ENCODE measurements at regions not wholly inside any gene's neighbourhood (a gene's known extent, or its start where the extent isn't known, plus 50 kb on each side); places are given as distances from the start of the nearest gene placed in this dataset.

GRCh38 chr4:126414741-126415140, 1100.0 kb downstream of the FAT4 start:
- TF ChIP-seq, protein P1, sequence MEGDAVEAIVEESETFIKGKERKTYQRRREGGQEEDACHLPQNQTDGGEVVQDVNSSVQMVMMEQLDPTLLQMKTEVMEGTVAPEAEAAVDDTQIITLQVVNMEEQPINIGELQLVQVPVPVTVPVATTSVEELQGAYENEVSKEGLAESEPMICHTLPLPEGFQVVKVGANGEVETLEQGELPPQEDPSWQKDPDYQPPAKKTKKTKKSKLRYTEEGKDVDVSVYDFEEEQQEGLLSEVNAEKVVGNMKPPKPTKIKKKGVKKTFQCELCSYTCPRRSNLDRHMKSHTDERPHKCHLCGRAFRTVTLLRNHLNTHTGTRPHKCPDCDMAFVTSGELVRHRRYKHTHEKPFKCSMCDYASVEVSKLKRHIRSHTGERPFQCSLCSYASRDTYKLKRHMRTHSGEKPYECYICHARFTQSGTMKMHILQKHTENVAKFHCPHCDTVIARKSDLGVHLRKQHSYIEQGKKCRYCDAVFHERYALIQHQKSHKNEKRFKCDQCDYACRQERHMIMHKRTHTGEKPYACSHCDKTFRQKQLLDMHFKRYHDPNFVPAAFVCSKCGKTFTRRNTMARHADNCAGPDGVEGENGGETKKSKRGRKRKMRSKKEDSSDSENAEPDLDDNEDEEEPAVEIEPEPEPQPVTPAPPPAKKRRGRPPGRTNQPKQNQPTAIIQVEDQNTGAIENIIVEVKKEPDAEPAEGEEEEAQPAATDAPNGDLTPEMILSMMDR (IDR thresholded peaks at IDR 0.05; ENCODE audit: unreplicated experiment): no peak
- no peaks in the 10 kb centered on the region for H3K4me1 Mint-ChIP-seq (ENCODE audit: unreplicated experiment)
- no peaks in the 10 kb centered on the region for H3K27me3 Mint-ChIP-seq (ENCODE audit: unreplicated experiment)
- H3K27ac Mint-ChIP-seq (ENCODE audit: unreplicated experiment): no peak overlapping the region
- no peak for DNase-seq (ENCODE audit: low spot score)
- no peaks in the 10 kb centered on the region for H3K36me3 Mint-ChIP-seq (ENCODE audit: low read depth, unreplicated experiment)
- H3K9me3 Mint-ChIP-seq (ENCODE audit: unreplicated experiment): no peaks in the 10 kb centered on the region
- H3K4me3 Mint-ChIP-seq (ENCODE audit: unreplicated experiment): no peak overlapping the region

DNA sequence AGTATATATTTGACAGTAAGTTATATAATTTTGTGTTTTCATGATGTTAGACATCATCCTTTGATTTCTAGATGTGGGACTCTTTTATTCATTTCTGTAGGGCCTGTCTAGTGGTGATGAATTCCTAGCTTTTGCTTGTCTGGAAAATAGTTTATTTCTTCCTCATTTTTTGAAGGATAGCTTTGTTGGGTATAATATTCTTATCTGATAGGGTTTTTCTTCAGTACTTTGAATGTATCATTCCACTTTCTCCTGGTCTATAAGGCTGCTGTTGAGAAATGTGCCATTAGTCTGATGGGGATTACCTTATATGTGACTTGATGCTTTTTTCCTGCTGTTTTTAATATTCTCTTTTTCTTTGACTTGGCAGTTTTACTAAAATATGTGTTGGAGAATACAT, 1104.5 kb downstream of the FAT4 start:
- Mint-ChIP-seq H3K27me3 (ENCODE audit: unreplicated experiment) (no peaks in the 10 kb centered on the region), H3K36me3 (ENCODE audit: low read depth, unreplicated experiment) (no peaks in the 10 kb centered on the region), H3K9me3 (ENCODE audit: unreplicated experiment) (no peaks in the 10 kb centered on the region), H3K27ac (ENCODE audit: unreplicated experiment) (no peak overlapping the region), H3K4me1 (ENCODE audit: unreplicated experiment) (no peaks in the 10 kb centered on the region), H3K4me3 (ENCODE audit: unreplicated experiment) (no peak overlapping the region)
- TF ChIP-seq, protein P1 (IDR thresholded peaks at IDR 0.05; ENCODE audit: unreplicated experiment): no peak
- no peak for DNase-seq (ENCODE audit: low spot score)

- H3K36me3 Mint-ChIP-seq (ENCODE audit: low read depth, unreplicated experiment): no peaks in the 10 kb centered on the region
- no peaks in the 10 kb centered on the region for H3K27me3 Mint-ChIP-seq (ENCODE audit: unreplicated experiment)
- no peak for DNase-seq (ENCODE audit: low spot score)
- no peak overlapping the region for H3K4me3 Mint-ChIP-seq (ENCODE audit: unreplicated experiment)
- H3K27ac Mint-ChIP-seq (ENCODE audit: unreplicated experiment): no peak overlapping the region
- H3K9me3 Mint-ChIP-seq (ENCODE audit: unreplicated experiment): no peaks in the 10 kb centered on the region
- TF ChIP-seq, protein P1 (IDR thresholded peaks at IDR 0.05; ENCODE audit: unreplicated experiment): no peak
- H3K4me1 Mint-ChIP-seq (ENCODE audit: unreplicated experiment): no peaks in the 10 kb centered on the region
Observed at GRCh38 chr4:126427853-126428252, 1113.1 kb downstream of the FAT4 start.

- TF ChIP-seq, protein P1 (IDR thresholded peaks at IDR 0.05; ENCODE audit: unreplicated experiment): no peak
- DNase-seq (ENCODE audit: low spot score): no peak
- Mint-ChIP-seq H3K9me3 (ENCODE audit: unreplicated experiment) (no peaks in the 10 kb centered on the region), H3K36me3 (ENCODE audit: low read depth, unreplicated experiment) (no peaks in the 10 kb centered on the region), H3K4me3 (ENCODE audit: unreplicated experiment) (no peak overlapping the region), H3K27me3 (ENCODE audit: unreplicated experiment) (no peaks in the 10 kb centered on the region), H3K4me1 (ENCODE audit: unreplicated experiment) (no peaks in the 10 kb centered on the region), H3K27ac (ENCODE audit: unreplicated experiment) (no peak overlapping the region)
Observed at GRCh38 chr4:126431049-126431448, 1116.3 kb downstream of the FAT4 start.

DNA sequence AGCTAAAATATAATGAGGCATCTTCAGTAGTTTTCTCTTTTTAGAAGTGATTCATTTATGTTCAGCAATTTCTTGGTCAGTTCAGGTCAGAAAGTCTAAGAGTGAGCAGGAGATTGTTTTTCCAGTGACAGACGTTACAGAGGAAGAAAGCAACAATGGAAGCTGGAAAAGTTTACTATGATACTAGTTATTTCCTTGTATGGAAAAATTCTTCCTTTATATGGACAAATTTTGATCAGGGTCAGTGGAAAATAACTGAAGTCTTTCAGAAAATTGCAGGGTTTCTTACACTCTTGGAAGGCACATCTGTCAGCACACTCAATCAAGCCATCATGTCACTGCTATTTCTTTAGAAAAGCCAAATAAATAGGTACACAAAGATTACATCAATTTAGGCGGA, 1120.7 kb downstream of the FAT4 start:
- Mint-ChIP-seq H3K27ac (ENCODE audit: unreplicated experiment) (no peak overlapping the region), H3K4me3 (ENCODE audit: unreplicated experiment) (no peak overlapping the region), H3K4me1 (ENCODE audit: unreplicated experiment) (no peaks in the 10 kb centered on the region), H3K27me3 (ENCODE audit: unreplicated experiment) (no peaks in the 10 kb centered on the region), H3K9me3 (ENCODE audit: unreplicated experiment) (no peaks in the 10 kb centered on the region), H3K36me3 (ENCODE audit: low read depth, unreplicated experiment) (no peaks in the 10 kb centered on the region)
- TF ChIP-seq, protein P1 (IDR thresholded peaks at IDR 0.05; ENCODE audit: unreplicated experiment): no peak
- no peak for DNase-seq (ENCODE audit: low spot score)
